ENCODE measurements at regions not wholly inside any gene's neighbourhood (a gene's known extent, or its start where the extent isn't known, plus 50 kb on each side); places are given as distances from the start of the nearest gene placed in this dataset.

- TF ChIP-seq CTCF (IDR thresholded peaks at IDR 0.05 in 2 of 3, conservative IDR thresholded peaks at IDR 0.05 in 1 of 3; ENCODE audit: borderline replicate concordance in 1 of 3, insufficient read depth in 1 of 3, low read depth in 2 of 3, low read length in 2 of 3), result no peak
- TF ChIP-seq POLR2A (IDR thresholded peaks at IDR 0.05; ENCODE audit: borderline replicate concordance, extremely low read depth, insufficient read depth, insufficient read length), result no peak
- TF ChIP-seq EZH2 (IDR thresholded peaks at IDR 0.05), result no peak
- no peak for TF ChIP-seq ZFX (IDR thresholded peaks at IDR 0.05)
These were observed 636.7 kb upstream of the KIF2B start for GRCh38 chr17:53186001-53186400.

Measured in HCT116 (cell line).